GM23338 (cell line): ENCODE measurements at regions not wholly inside any gene's neighbourhood (a gene's known extent, or its start where the extent isn't known, plus 50 kb on each side); places are given as distances from the start of the nearest gene placed in this dataset.

Source experiments
- ATAC-seq: fragments of 200-7000 bp; cut with Tn5 transposase; 3 replicates; pipeline ENCODE4 v1.9.1; 2020
- DNase-seq: peaks from one replicate; pipeline ENCODE4 v3.0.0-alpha.2; 2015; ENCODE audit warnings: low spot score
- H2AFZ ChIP-seq: fragments of 200-600 bp; sonication (generic); 2 replicates; pipeline ENCODE4 v1.8.0; 2016; ENCODE audit warnings: antibody characterized with exemption, mild to moderate bottlenecking, moderate library complexity
- H3F3A ChIP-seq: fragments of 200-600 bp; sonication (generic); replicated peaks from 2 replicates; pipeline ENCODE4 v1.8.0; 2017; ENCODE audit warnings: antibody characterized with exemption, mixed run types, low read depth
- H3K27ac ChIP-seq: fragments of 200-600 bp; sonication (generic); 2 replicates; pipeline ENCODE4 v1.6.1; 2016; ENCODE audit warnings: low read depth
- H3K27me3 ChIP-seq: fragments of 200-600 bp; sonication (generic); 2 replicates; pipeline ENCODE4 v1.8.0; 2016; ENCODE audit warnings: mild to moderate bottlenecking, mixed run types, moderate library complexity; ENCODE audit not compliant: insufficient read depth
- H3K36me3 ChIP-seq: fragments of 200-600 bp; sonication (generic); 2 replicates; pipeline ENCODE4 v1.8.0; 2016; ENCODE audit warnings: mild to moderate bottlenecking; ENCODE audit not compliant: insufficient read depth
- H3K4me1 ChIP-seq: fragments of 200-600 bp; sonication (generic); 2 replicates; pipeline ENCODE4 v1.8.0; 2016; ENCODE audit warnings: mild to moderate bottlenecking, moderate library complexity; ENCODE audit not compliant: insufficient read depth
- H3K4me2 ChIP-seq: fragments of 200-600 bp; sonication (generic); 2 replicates; pipeline ENCODE4 v1.7.1; 2017; ENCODE audit warnings: mixed run types
- H3K4me3 ChIP-seq: fragments of 200-600 bp; sonication (generic); 2 replicates; pipeline ENCODE4 v1.6.1; 2016; ENCODE audit warnings: mixed run types
- H3K79me2 ChIP-seq: fragments of 200-600 bp; sonication (generic); replicated peaks from 2 replicates; pipeline ENCODE4 v1.8.0; 2017; ENCODE audit warnings: mild to moderate bottlenecking; ENCODE audit not compliant: insufficient read depth
- H3K9me2 ChIP-seq: fragments of 200-600 bp; sonication (generic); 2 replicates; pipeline ENCODE4 v1.8.0; 2017; ENCODE audit not compliant: insufficient read depth
- H4K20me1 ChIP-seq: fragments of 200-600 bp; sonication (generic); replicated peaks from 2 replicates; pipeline ENCODE4 v1.8.0; 2017; ENCODE audit warnings: mild to moderate bottlenecking; ENCODE audit not compliant: insufficient read depth
- H3K27ac Mint-ChIP-seq: 2 replicates; pipeline ENCODE4 v1.8.0; 2020; ENCODE audit warnings: inconsistent platforms, mild to moderate bottlenecking, moderate library complexity, mixed read lengths
- H3K27me3 Mint-ChIP-seq: 3 replicates; pipeline ENCODE4 v1.8.0; 2022; ENCODE audit warnings: low read depth, mild to moderate bottlenecking, moderate library complexity, mixed read lengths, inconsistent platforms; ENCODE audit not compliant: insufficient read depth, poor library complexity
- H3K36me3 Mint-ChIP-seq: 3 replicates; pipeline ENCODE4 v1.8.0; 2021; ENCODE audit warnings: low read depth, mild to moderate bottlenecking, inconsistent platforms, moderate library complexity, mixed read lengths
- H3K4me1 Mint-ChIP-seq: 3 replicates; pipeline ENCODE4 v1.8.0; 2020; ENCODE audit warnings: mild to moderate bottlenecking, inconsistent platforms, mixed read lengths
- H3K4me3 Mint-ChIP-seq: 3 replicates; pipeline ENCODE4 v1.8.0; 2021; ENCODE audit warnings: moderate library complexity, mild to moderate bottlenecking, inconsistent platforms, mixed read lengths
- H3K9me3 Mint-ChIP-seq: 3 replicates; pipeline ENCODE4 v1.8.0; 2020; ENCODE audit warnings: moderate library complexity, mild to moderate bottlenecking, inconsistent platforms, mixed read lengths
- CREB1 ChIP-seq: fragments of 250-450 bp; sonication (Bioruptor Pico); IDR thresholded peaks from 2 replicates; pipeline ENCODE4 v1.5.0; 2020; ENCODE audit warnings: low read depth, mild to moderate bottlenecking, moderate library complexity
- CTCF ChIP-seq, 2 experiments: fragments of 200-600 bp in 1 of 2; sonication (generic) in 1 of 2; conservative IDR thresholded peaks; 2 replicates each; pipeline versions ENCODE4 v1.5.1 to v1.6.1; 2016 to 2017; ENCODE audit warnings: antibody characterized with exemption in 2 of 2, low read depth in 2 of 2, mild to moderate bottlenecking in 2 of 2, moderate library complexity in 1 of 2
- ETS1 ChIP-seq: IDR thresholded peaks from 2 replicates; pipeline ENCODE4 v1.6.1; 2016; ENCODE audit warnings: antibody characterized with exemption
- EZH2 ChIP-seq: fragments of 200-600 bp; sonication (generic); IDR thresholded peaks from one replicate; pipeline ENCODE4 v1.8.0; 2017; ENCODE audit warnings: antibody characterized with exemption, mild to moderate bottlenecking, low read depth; ENCODE audit not compliant: unreplicated experiment
- EZH2phosphoT487 ChIP-seq: fragments of 200-600 bp; sonication (generic); IDR thresholded peaks from one replicate; pipeline ENCODE4 v1.8.1; 2018; ENCODE audit warnings: antibody characterized with exemption; ENCODE audit not compliant: unreplicated experiment
- JUNB ChIP-seq: IDR thresholded peaks from one replicate; pipeline ENCODE4 v1.6.1; 2016; ENCODE audit warnings: antibody characterized with exemption; ENCODE audit not compliant: unreplicated experiment
- NANOG ChIP-seq: IDR thresholded peaks from 2 replicates; pipeline ENCODE4 v1.6.1; 2016; ENCODE audit warnings: antibody characterized with exemption, borderline replicate concordance
- POLR2AphosphoS5 ChIP-seq: IDR thresholded peaks from 2 replicates; pipeline ENCODE4 v1.6.1; 2016; ENCODE audit warnings: antibody characterized with exemption, low read depth
- REST ChIP-seq: IDR thresholded peaks from one replicate; pipeline ENCODE4 v1.6.1; 2018; ENCODE audit warnings: antibody characterized with exemption; ENCODE audit not compliant: unreplicated experiment
- STAT1 ChIP-seq: IDR thresholded peaks from one replicate; pipeline ENCODE4 v1.6.1; 2016; ENCODE audit warnings: antibody characterized with exemption; ENCODE audit not compliant: unreplicated experiment
- ZNF114 ChIP-seq: fragments of 250-450 bp; sonication (Bioruptor Pico); IDR thresholded peaks from 2 replicates; pipeline ENCODE4 v1.5.0; 2020; ENCODE audit warnings: mild to moderate bottlenecking, moderate library complexity
- ZNF331 ChIP-seq: fragments of 250-450 bp; sonication (Bioruptor Pico); IDR thresholded peaks from 2 replicates; pipeline ENCODE4 v1.5.0; 2020; ENCODE audit warnings: low read depth, mild to moderate bottlenecking, moderate library complexity
- ZNF462 ChIP-seq: fragments of 250-450 bp; sonication (Bioruptor Pico); IDR thresholded peaks from 2 replicates; pipeline ENCODE4 v1.5.0; 2020; ENCODE audit warnings: mild to moderate bottlenecking, moderate library complexity

- no peaks in the 10 kb centered on the region for H3K4me1 Mint-ChIP-seq
- H3K9me3 Mint-ChIP-seq, result peaks cover 97% of the 10 kb centered on the region
- ATAC-seq (no peak), DNase-seq (no peak)
- Histone ChIP-seq H3K9me2 (no peaks in the 10 kb centered on the region), H3K4me3 (no peak overlapping the region), H3K27me3 (no peaks in the 10 kb centered on the region), H2AFZ (no peak overlapping the region), H3K27ac (no peak overlapping the region), H3K79me2 (no peaks in the 10 kb centered on the region), H4K20me1 (no peaks in the 10 kb centered on the region), H3K4me1 (no peaks in the 10 kb centered on the region), H3K4me2 (no peak overlapping the region), H3F3A (no peaks in the 10 kb centered on the region), H3K36me3 (no peaks in the 10 kb centered on the region)
- H3K27ac Mint-ChIP-seq, result no peak overlapping the region
- H3K4me3 Mint-ChIP-seq, result no peak overlapping the region
- peaks cover 20% of the 10 kb centered on the region for H3K36me3 Mint-ChIP-seq
- peaks cover 3% of the 10 kb centered on the region for H3K27me3 Mint-ChIP-seq
- TF ChIP-seq ZNF114 (no peak), STAT1 (no peak), CTCF (conservative IDR thresholded peaks at IDR 0.05; ENCODE audit: low read depth in 2 of 2) (no peak), CREB1 (CRISPR knock-in tag) (no peak), EZH2phosphoT487 (no peak), ETS1 (no peak), EZH2 (no peak), NANOG (no peak), JUNB (no peak), ZNF331 (CRISPR knock-in tag) (no peak), ZNF462 (CRISPR knock-in tag) (no peak), POLR2AphosphoS5 (no peak), REST (no peak)
Observed at GRCh38 chr16:35628976-35629375, 2169.6 kb downstream of the TP53TG3F start.
